A549 (cell line): ENCODE measurements at regions not wholly inside any gene's neighbourhood (a gene's known extent, or its start where the extent isn't known, plus 50 kb on each side); places are given as distances from the start of the nearest gene placed in this dataset.

Source experiments
- ATAC-seq, 2 experiments: fragments of 200-7000 bp in 1 of 2; fragments of >200 bp in 1 of 2; cut with Nextera tagmentation in 1 of 2; cut with Tn5 transposase in 1 of 2; 3 replicates each; pipeline versions ENCODE4 v1.8.0 to v1.9.1; 2018 to 2020; ENCODE audit warnings: mild to moderate bottlenecking in 1 of 2, moderate library complexity in 1 of 2
- CTCF ChIA-PET: fragments of 300-600 bp; sonication (Branson Sonifier 250); formaldehyde crosslinking; extraction: SDS; loops from one replicate; lab custom pipeline; 2021; ENCODE audit warnings: antibody characterized with exemption, inconsistent platforms; lab: Yijun Ruan, JAX
- POLR2A ChIA-PET: fragments of 350-600 bp; formaldehyde crosslinking; extraction: SDS; loops from one replicate; lab custom pipeline; 2021; ENCODE audit warnings: antibody characterized with exemption, inconsistent platforms; lab: Yijun Ruan, JAX
- DNase-seq, 2 experiments: peaks; one replicate each; pipeline versions ENCODE4 v3.0.0 to v3.0.0-alpha.2; 2011 to 2016; ENCODE audit warnings: low read depth in 1 of 2, low spot score in 1 of 2
- FAIRE-seq: peaks from 2 replicates; lab custom pipeline; 2011; peaks lifted over from hg19 to GRCh38; lab: Jason Lieb, UNC
- H3K27ac ChIP-seq, 2 experiments: fragments of >200 bp; sonication (Bioruptor Twin); formaldehyde crosslinking; 3 replicates each; pipeline ENCODE4 v1.5.1; 2016 to 2017
- H3K4me1 ChIP-seq: fragments of >200 bp; sonication (Bioruptor Twin); formaldehyde crosslinking; 3 replicates; pipeline ENCODE4 v1.6.1; 2016
- H3K4me2 ChIP-seq: fragments of >200 bp; sonication (Bioruptor Twin); formaldehyde crosslinking; 3 replicates; pipeline ENCODE4 v1.6.1; 2016
- H3K4me3 ChIP-seq: fragments of >200 bp; sonication (Bioruptor Twin); formaldehyde crosslinking; 3 replicates; pipeline ENCODE4 v1.5.1; 2016
- H3K9me3 ChIP-seq: fragments of >200 bp; sonication (Bioruptor Twin); formaldehyde crosslinking; 3 replicates; pipeline ENCODE4 v1.6.1; 2016
- CBX2 ChIP-seq: fragments of 200-600 bp; sonication (generic); IDR thresholded peaks from 2 replicates; pipeline ENCODE4 v1.6.1; 2016; ENCODE audit warnings: low read depth, mild to moderate bottlenecking, borderline replicate concordance
- CHD2 ChIP-seq: fragments of 150-350 bp; IDR thresholded peaks from 2 replicates; pipeline ENCODE4 v1.6.1; 2014; ENCODE audit warnings: low read length; ENCODE audit not compliant: partially characterized antibody
- EHF ChIP-seq: fragments of 250-450 bp; sonication (Bioruptor Pico); IDR thresholded peaks from 2 replicates; pipeline ENCODE4 v1.5.0; 2020; ENCODE audit warnings: mild to moderate bottlenecking
- EHMT2 ChIP-seq: fragments of 200-600 bp; sonication (generic); IDR thresholded peaks from 2 replicates; pipeline ENCODE4 v1.6.1; 2016; ENCODE audit warnings: antibody characterized with exemption, low read depth, mild to moderate bottlenecking, moderate library complexity
- FOSB ChIP-seq: fragments of 250-450 bp; sonication (Bioruptor Pico); IDR thresholded peaks from 2 replicates; pipeline ENCODE4 v1.5.0; 2020; ENCODE audit warnings: mild to moderate bottlenecking, moderate library complexity
- FOSL2 ChIP-seq, 2 experiments: fragments of 450-650 bp in 1 of 2; fragments of >200 bp in 1 of 2; sonication (Bioruptor Twin) in 1 of 2; formaldehyde crosslinking; IDR thresholded peaks; 2 replicates each; pipeline versions ENCODE4 v1.5.0 to v1.6.1; 2016 to 2020; ENCODE audit warnings: mild to moderate bottlenecking in 1 of 2, moderate library complexity in 1 of 2
- HOXA7 ChIP-seq: fragments of 250-450 bp; sonication (Bioruptor Pico); IDR thresholded peaks from 2 replicates; pipeline ENCODE4 v1.5.0; 2020; ENCODE audit warnings: mild to moderate bottlenecking, moderate library complexity
- HOXB13 ChIP-seq: fragments of 250-450 bp; sonication (Bioruptor Pico); IDR thresholded peaks from 2 replicates; pipeline ENCODE4 v1.5.0; 2020; ENCODE audit warnings: low read depth, mild to moderate bottlenecking, moderate library complexity
- JUN ChIP-seq, 2 experiments: fragments of >200 bp; sonication (Bioruptor Twin); formaldehyde crosslinking; IDR thresholded peaks; 2 replicates in 1 of 2; 3 replicates in 1 of 2; pipeline ENCODE4 v1.6.1; 2016 to 2017
- MAFK ChIP-seq: fragments of 450-650 bp; IDR thresholded peaks from 2 replicates; pipeline ENCODE4 v1.6.1; 2014; ENCODE audit not compliant: partially characterized antibody
- NR3C1 ChIP-seq: fragments of >200 bp; sonication (Bioruptor Twin); formaldehyde crosslinking; IDR thresholded peaks from 3 replicates; pipeline ENCODE4 v1.6.1; 2017
- TP53 ChIP-seq: fragments of 250-450 bp; sonication (Bioruptor Pico); IDR thresholded peaks from 2 replicates; pipeline ENCODE4 v1.5.0; 2021; ENCODE audit warnings: mild to moderate bottlenecking, moderate library complexity
- ZFP36 ChIP-seq: fragments of 450-650 bp; IDR thresholded peaks from 2 replicates; pipeline ENCODE4 v1.6.1; 2014; ENCODE audit warnings: borderline replicate concordance; ENCODE audit not compliant: partially characterized antibody
- WGBS: methylation state at CpG from one replicate; pipeline ENCODE4 v1.1.6; 2017; ENCODE audit errors: missing lambda C conversion rate; 5-methylcytosine and 5-hydroxymethylcytosine counted together
- TF ChIP-seq, protein P1 (sequence below): fragments of 250-450 bp; sonication (Bioruptor Pico); IDR thresholded peaks from 2 replicates; pipeline ENCODE4 v1.5.0; 2020; ENCODE audit warnings: low read depth, mild to moderate bottlenecking, moderate library complexity
- TF ChIP-seq, protein P2 (sequence below): fragments of >200 bp; sonication (Bioruptor Twin); formaldehyde crosslinking; IDR thresholded peaks from 2 replicates; pipeline ENCODE4 v1.6.1; 2016
- TF ChIP-seq, protein P3 (sequence below): fragments of 200-600 bp; sonication (generic); IDR thresholded peaks from 2 replicates; pipeline ENCODE4 v1.6.1; 2016; ENCODE audit warnings: antibody characterized with exemption, mild to moderate bottlenecking, moderate library complexity
- TF ChIP-seq, protein P4 (sequence below): fragments of 250-450 bp; sonication (Bioruptor Pico); IDR thresholded peaks from 2 replicates; pipeline ENCODE4 v1.5.0; 2021; ENCODE audit warnings: mild to moderate bottlenecking, moderate library complexity, borderline replicate concordance

DNA sequence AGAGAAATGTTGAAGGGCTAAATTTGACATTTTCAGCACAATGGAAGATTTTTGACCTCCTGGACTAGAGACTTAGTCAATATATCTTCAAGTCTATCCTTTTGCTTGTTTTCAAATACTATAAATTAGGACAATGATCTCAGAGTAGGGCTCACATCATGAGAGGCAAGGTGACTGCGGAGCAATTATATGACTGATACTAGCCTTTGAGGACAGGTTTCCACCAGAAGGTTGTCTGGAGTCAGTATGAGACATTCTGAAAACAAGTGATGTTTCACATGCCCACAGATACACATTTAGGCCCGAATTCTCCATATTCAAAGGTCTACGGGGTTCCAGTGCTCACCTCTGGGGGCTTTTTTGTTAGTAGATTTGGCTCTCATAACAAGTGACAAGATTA lies 142.3 kb upstream of the SAMSN1 start:
- ATAC-seq: no peak
- TF ChIP-seq HOXB13 (CRISPR knock-in tag): no peak
- no peak overlapping the region for H3K27ac ChIP-seq
- H3K4me1 ChIP-seq: no peaks in the 10 kb centered on the region
- no peak overlapping the region for H3K4me2 ChIP-seq
- no peak for DNase-seq
- no peak overlapping the region for H3K4me3 ChIP-seq
- no peak for FAIRE-seq
- ChIA-PET POLR2A (no interaction called here), CTCF (interaction anchor here (1.4 kb wide), 1 partner anchor 30 kb away, joined by 3 read pairs; no protein-coding TSS in a partner anchor)
- H3K9me3 ChIP-seq: no peaks in the 10 kb centered on the region
- 50% methylated on average over 3 of the region's 3 CpGs for WGBS

DNA sequence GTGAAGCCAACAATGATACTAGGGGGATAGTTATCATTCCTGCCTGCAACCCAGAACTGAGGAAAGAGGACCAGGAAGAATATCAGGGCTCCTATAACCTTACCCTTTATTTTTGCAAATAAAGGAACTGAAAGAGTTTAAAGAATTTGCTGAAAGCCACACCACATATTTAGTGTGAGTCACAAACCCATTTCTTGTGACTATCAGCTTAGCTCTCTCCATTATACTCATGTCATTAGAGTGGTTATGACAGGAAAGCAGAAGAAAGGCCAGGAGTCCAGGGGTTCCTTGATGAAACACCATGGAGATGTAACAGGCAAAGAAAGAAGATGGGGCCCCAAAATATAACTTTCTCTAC lies 141.1 kb upstream of the SAMSN1 start:
- POLR2A ChIA-PET: no interaction called here
- FAIRE-seq (no peak), DNase-seq (no peak), ATAC-seq (no peak)
- Histone ChIP-seq H3K9me3 (no peaks in the 10 kb centered on the region), H3K4me2 (no peak overlapping the region), H3K4me1 (no peaks in the 10 kb centered on the region), H3K4me3 (no peak overlapping the region), H3K27ac (no peak overlapping the region)
- CTCF ChIA-PET: interaction anchor here (1.4 kb wide), 1 partner anchor 31 kb away, joined by 3 read pairs; no protein-coding TSS in a partner anchor
- TF ChIP-seq, protein P1, sequence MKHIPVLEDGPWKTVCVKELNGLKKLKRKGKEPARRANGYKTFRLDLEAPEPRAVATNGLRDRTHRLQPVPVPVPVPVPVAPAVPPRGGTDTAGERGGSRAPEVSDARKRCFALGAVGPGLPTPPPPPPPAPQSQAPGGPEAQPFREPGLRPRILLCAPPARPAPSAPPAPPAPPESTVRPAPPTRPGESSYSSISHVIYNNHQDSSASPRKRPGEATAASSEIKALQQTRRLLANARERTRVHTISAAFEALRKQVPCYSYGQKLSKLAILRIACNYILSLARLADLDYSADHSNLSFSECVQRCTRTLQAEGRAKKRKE (CRISPR knock-in tag): no peak
- TF ChIP-seq HOXA7 (no peak), MAFK (no peak), ZFP36 (no peak), FOSL2 (IDR thresholded peaks at IDR 0.05) (no peak), FOSL2 (CRISPR knock-in tag; IDR thresholded peaks at IDR 0.05) (no peak), TP53 (CRISPR knock-in tag) (no peak), EHMT2 (no peak), FOSB (CRISPR knock-in tag) (no peak), JUN (IDR thresholded peaks at IDR 0.05) (no peak), CHD2 (no peak), CBX2 (no peak), NR3C1 (no peak), EHF (CRISPR knock-in tag) (no peak)
- TF ChIP-seq, protein P2, sequence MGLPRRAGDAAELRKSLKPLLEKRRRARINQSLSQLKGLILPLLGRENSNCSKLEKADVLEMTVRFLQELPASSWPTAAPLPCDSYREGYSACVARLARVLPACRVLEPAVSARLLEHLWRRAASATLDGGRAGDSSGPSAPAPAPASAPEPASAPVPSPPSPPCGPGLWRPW: no peak
- TF ChIP-seq, protein P3, sequence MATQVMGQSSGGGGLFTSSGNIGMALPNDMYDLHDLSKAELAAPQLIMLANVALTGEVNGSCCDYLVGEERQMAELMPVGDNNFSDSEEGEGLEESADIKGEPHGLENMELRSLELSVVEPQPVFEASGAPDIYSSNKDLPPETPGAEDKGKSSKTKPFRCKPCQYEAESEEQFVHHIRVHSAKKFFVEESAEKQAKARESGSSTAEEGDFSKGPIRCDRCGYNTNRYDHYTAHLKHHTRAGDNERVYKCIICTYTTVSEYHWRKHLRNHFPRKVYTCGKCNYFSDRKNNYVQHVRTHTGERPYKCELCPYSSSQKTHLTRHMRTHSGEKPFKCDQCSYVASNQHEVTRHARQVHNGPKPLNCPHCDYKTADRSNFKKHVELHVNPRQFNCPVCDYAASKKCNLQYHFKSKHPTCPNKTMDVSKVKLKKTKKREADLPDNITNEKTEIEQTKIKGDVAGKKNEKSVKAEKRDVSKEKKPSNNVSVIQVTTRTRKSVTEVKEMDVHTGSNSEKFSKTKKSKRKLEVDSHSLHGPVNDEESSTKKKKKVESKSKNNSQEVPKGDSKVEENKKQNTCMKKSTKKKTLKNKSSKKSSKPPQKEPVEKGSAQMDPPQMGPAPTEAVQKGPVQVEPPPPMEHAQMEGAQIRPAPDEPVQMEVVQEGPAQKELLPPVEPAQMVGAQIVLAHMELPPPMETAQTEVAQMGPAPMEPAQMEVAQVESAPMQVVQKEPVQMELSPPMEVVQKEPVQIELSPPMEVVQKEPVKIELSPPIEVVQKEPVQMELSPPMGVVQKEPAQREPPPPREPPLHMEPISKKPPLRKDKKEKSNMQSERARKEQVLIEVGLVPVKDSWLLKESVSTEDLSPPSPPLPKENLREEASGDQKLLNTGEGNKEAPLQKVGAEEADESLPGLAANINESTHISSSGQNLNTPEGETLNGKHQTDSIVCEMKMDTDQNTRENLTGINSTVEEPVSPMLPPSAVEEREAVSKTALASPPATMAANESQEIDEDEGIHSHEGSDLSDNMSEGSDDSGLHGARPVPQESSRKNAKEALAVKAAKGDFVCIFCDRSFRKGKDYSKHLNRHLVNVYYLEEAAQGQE: no peak
- TF ChIP-seq, protein P4, sequence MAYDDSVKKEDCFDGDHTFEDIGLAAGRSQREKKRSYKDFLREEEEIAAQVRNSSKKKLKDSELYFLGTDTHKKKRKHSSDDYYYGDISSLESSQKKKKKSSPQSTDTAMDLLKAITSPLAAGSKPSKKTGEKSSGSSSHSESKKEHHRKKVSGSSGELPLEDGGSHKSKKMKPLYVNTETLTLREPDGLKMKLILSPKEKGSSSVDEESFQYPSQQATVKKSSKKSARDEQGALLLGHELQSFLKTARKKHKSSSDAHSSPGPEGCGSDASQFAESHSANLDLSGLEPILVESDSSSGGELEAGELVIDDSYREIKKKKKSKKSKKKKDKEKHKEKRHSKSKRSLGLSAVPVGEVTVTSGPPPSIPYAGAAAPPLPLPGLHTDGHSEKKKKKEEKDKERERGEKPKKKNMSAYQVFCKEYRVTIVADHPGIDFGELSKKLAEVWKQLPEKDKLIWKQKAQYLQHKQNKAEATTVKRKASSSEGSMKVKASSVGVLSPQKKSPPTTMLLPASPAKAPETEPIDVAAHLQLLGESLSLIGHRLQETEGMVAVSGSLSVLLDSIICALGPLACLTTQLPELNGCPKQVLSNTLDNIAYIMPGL (CRISPR knock-in tag): no peak
